NCI-H2081 (cell line): ENCODE measurements at regions not wholly inside any gene's neighbourhood (a gene's known extent, or its start where the extent isn't known, plus 50 kb on each side); places are given as distances from the start of the nearest gene placed in this dataset.
"Not testable (repeated sequence)": the region's sequence is repeated elsewhere in the genome, so short reads cannot be mapped to it uniquely, and the experiment has no call there.

Source experiments
- DNase-seq, 2 experiments: peaks; one replicate each; lab custom pipeline; 2025; lab: John Stamatoyannopoulos, UW

GRCh38 chr13:27327633-27328032, 57.0 kb downstream of the RASL11A start:
- DNase-seq, result no peak

- no peak for DNase-seq
Observed at GRCh38 chr13:27329210-27329609, 58.6 kb downstream of the RASL11A start.

GRCh38 chr13:27334774-27335435, 64.3 kb downstream of the RASL11A start:
- peak; percentile 5 to 19 for DNase-seq

GRCh38 chr13:27336014-27336673, 65.5 kb downstream of the RASL11A start:
- DNase-seq, result no peak

GRCh38 chr13:27338207-27338606, 67.6 kb downstream of the RASL11A start:
- no peak for DNase-seq

- no peak for DNase-seq
Observed at GRCh38 chr13:27338816-27339215, 68.2 kb downstream of the RASL11A start.

- no peak for DNase-seq
Observed at GRCh38 chr13:27339299-27339698, 68.7 kb downstream of the RASL11A start.

GRCh38 chr13:27341616-27342015, 71.0 kb downstream of the RASL11A start:
- DNase-seq, result no peak

GRCh38 chr13:27347211-27347772, 76.7 kb downstream of the RASL11A start:
- DNase-seq, result no peak

- DNase-seq, result no peak
Observed at GRCh38 chr13:27348461-27348860, 76.0 kb upstream of the GTF3A start.

- DNase-seq, result no peak
Observed at GRCh38 chr13:27349458-27349857, 75.0 kb upstream of the GTF3A start.

GRCh38 chr13:27350825-27351224, 73.6 kb upstream of the GTF3A start:
- not testable (repeated sequence) for DNase-seq

GRCh38 chr13:27352698-27353097, 71.7 kb upstream of the GTF3A start:
- DNase-seq, result no peak

- DNase-seq, result no peak
Observed at GRCh38 chr13:27353166-27353583, 71.2 kb upstream of the GTF3A start.

- no peak for DNase-seq
Observed at GRCh38 chr13:27353708-27354107, 70.7 kb upstream of the GTF3A start.

GRCh38 chr13:27354379-27354778, 70.0 kb upstream of the GTF3A start:
- no peak for DNase-seq

- DNase-seq, result no peak
Observed at GRCh38 chr13:27355894-27356293, 68.5 kb upstream of the GTF3A start.

- DNase-seq, result no peak
Observed at GRCh38 chr13:27358420-27358819, 66.0 kb upstream of the GTF3A start.

GRCh38 chr13:27359199-27359821, 65.1 kb upstream of the GTF3A start:
- DNase-seq, result peak; percentile 25 to 59

- DNase-seq, result no peak
Observed at GRCh38 chr13:27360562-27360961, 63.9 kb upstream of the GTF3A start.

GRCh38 chr13:27362064-27362751, 62.2 kb upstream of the GTF3A start:
- DNase-seq, result peak; percentile 64 to 81

GRCh38 chr13:27363637-27364036, 60.8 kb upstream of the GTF3A start:
- DNase-seq, result not testable (repeated sequence)
